Small intestine (tissue), 7 donors: ENCODE measurements at regions not wholly inside any gene's neighbourhood (a gene's known extent, or its start where the extent isn't known, plus 50 kb on each side); places are given as distances from the start of the nearest gene placed in this dataset.
"Not testable (repeated sequence)": the region's sequence is repeated elsewhere in the genome, so short reads cannot be mapped to it uniquely, and the experiment has no call there.

Experiments
- DNase-seq, 2 donors: peaks; one replicate each; pipeline versions ENCODE4 v3.0.0 to v3.0.0-alpha.2; 2013
- FAIRE-seq: peaks from 2 replicates; lab custom pipeline; 2012; peaks lifted over from hg19 to GRCh38; lab: Jason Lieb, UNC
- H3K27ac ChIP-seq, 3 donors: one replicate each; pipeline ENCODE4 v1.5.1; 2013; ENCODE audit warnings: low read length in 2 of 3, mild to moderate bottlenecking in 2 of 3, control low read depth in 1 of 3, inconsistent platforms in 1 of 3, low read depth in 1 of 3, moderate library complexity in 1 of 3
- H3K27me3 ChIP-seq, 3 donors: one replicate each; pipeline ENCODE4 v1.6.1; 2013; ENCODE audit warnings: low read length in 3 of 3, inconsistent platforms in 1 of 3; ENCODE audit not compliant: control insufficient read depth in 3 of 3, insufficient read depth in 3 of 3
- H3K36me3 ChIP-seq, 3 donors: one replicate each; pipeline ENCODE4 v1.6.1; 2013; ENCODE audit warnings: low read length in 3 of 3, inconsistent platforms in 1 of 3, low read depth in 1 of 3, mild to moderate bottlenecking in 1 of 3, moderate library complexity in 1 of 3; ENCODE audit not compliant: control insufficient read depth in 3 of 3, insufficient read depth in 2 of 3
- H3K4me1 ChIP-seq, 3 donors: one replicate each; pipeline ENCODE4 v1.6.1; 2013; ENCODE audit warnings: low read length in 2 of 3, inconsistent platforms in 1 of 3, low read depth in 1 of 3, mild to moderate bottlenecking in 1 of 3, moderate library complexity in 1 of 3; ENCODE audit not compliant: control insufficient read depth in 3 of 3, insufficient read depth in 2 of 3
- H3K4me3 ChIP-seq, 3 donors: one replicate each; pipeline ENCODE4 v1.5.1; 2013; ENCODE audit warnings: low read length in 3 of 3, control low read depth in 1 of 3, inconsistent platforms in 1 of 3, low read depth in 1 of 3, mild to moderate bottlenecking in 1 of 3, moderate library complexity in 1 of 3
- H3K9me3 ChIP-seq, 2 donors: one replicate each; pipeline ENCODE4 v1.6.1; 2013; ENCODE audit warnings: low read depth in 1 of 2, low read length in 1 of 2; ENCODE audit not compliant: control insufficient read depth in 2 of 2, insufficient read depth in 1 of 2
- WGBS, 3 donors: extraction: QIAGEN DNeasy Blood & Tissue Kit; methylation state at CpG; one replicate each; pipeline ENCODE4 v1.1.7; 2013; 5-methylcytosine and 5-hydroxymethylcytosine counted together
- donor health status: healthy with polysubstance abuse.
- donor health status: control.
- donor health status: control.
- donor health status: Bipolar disorder and iron deficiency.
- donor health status: healthy.

DNA sequence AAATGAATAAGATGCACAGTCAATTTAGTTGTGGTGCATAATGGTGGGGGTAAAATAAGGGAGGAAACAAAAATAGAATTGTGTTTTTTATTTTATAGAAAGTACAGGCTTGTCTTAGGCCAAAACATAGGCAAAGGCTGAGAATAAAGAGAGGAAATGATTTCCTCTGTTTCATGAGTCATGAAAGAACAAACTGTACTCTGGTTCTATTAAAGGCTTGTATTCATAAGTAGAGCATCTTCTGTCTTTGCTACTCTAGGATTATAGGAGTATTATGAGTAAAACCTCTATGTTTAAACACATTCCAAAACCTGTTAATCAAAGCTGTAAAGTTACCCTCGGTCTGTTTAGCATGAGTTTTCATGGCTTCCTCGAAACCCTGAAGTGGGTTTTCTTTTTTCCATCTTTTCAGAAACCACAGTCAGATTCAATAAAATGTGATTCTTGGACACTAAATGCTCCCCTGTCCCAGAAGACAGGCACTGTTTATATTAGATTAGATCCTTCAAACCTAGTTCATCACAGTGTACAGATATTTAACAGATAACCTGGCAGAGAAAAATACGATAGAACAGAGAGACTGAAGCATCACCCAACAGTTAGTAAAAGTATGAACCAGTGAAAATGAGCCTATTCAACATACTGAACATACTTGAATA lies 473.9 kb upstream of the CYLC2 start:
- Histone ChIP-seq H3K4me1 (no peaks in the 10 kb centered on the region), H3K9me3 (no peaks in the 10 kb centered on the region), H3K27ac (no peak overlapping the region), H3K4me3 (no peak overlapping the region), H3K36me3 (no peaks in the 10 kb centered on the region), H3K27me3 (no peaks in the 10 kb centered on the region)
- FAIRE-seq: no peak
- WGBS, 3 donors: 52 to 61% (median 59%) methylated on average over 3 of the region's 3 CpGs
- DNase-seq: no peak

DNA sequence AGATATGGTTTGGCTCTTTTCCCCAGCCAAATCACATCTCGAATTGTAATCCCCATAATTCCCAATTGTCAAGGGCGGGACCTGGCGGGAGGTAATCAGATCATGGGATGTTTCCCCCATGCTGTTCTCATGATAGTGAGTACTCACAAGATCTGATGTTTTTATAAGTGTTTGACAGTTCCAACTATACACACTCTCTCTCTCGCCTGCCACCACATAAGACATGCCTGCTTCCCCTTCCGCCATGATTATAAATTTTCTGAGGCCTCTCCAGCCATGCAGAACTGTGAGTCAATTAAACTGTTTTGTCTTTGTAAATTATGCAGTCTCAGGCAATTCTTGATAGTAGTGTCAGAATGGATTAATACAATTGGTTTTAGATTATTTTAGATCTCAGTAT lies 475.7 kb upstream of the CYLC2 start:
- 80 to 87% (median 82%) methylated on average over 5 of the region's 5 CpGs for WGBS, 3 donors
- H3K9me3 ChIP-seq: no peaks in the 10 kb centered on the region
- H3K4me3 ChIP-seq: no peak overlapping the region
- DNase-seq (no peak), FAIRE-seq (no peak)
- H3K27me3 ChIP-seq: no peaks in the 10 kb centered on the region
- H3K27ac ChIP-seq: no peak overlapping the region
- H3K4me1 ChIP-seq: no peaks in the 10 kb centered on the region
- no peaks in the 10 kb centered on the region for H3K36me3 ChIP-seq

DNA sequence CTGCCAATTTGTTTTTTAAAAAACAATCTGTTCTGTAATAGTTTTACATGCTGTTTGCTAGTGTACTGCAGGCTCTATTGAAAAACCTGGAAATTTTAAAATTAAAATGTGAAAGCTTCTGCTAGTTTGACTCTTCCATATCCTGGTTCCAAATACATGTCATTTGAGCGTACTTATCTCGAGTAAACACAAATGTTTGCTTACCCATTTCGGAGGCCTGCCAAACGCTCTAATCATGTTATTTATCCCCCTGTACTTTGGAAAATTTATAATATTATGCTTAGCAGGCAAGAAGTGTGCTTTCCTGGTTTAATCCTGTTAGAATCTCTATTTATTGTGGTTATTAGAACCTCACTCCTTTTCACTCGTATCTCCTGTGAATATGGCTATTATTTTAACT lies 476.8 kb upstream of the CYLC2 start:
- no peaks in the 10 kb centered on the region for H3K27me3 ChIP-seq
- H3K4me1 ChIP-seq: no peaks in the 10 kb centered on the region
- H3K9me3 ChIP-seq: no peaks in the 10 kb centered on the region
- 20 to 40% (median 33%) methylated on average over 5 of the region's 5 CpGs for WGBS, 3 donors
- no peak overlapping the region for H3K4me3 ChIP-seq
- no peak for DNase-seq
- no peaks in the 10 kb centered on the region for H3K36me3 ChIP-seq
- FAIRE-seq: no peak
- H3K27ac ChIP-seq: no peak overlapping the region

DNA sequence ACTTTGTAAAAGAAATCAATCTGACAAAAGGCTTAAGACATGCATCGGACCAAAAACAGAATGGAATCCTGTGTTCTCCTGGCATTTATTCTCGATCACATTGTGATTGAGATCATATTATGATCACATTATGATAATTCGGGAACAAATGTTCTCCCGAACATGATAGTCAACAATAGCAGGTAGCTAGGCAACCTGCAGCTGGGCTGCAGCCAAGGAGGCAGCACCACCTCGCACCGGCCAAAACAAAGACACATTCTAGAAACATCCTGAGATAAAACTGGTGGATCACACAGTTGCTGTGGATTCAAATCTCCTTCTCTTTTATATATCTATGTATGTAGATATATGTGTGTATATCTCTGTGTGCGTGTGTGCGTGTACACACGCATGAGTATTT lies 480.6 kb upstream of the CYLC2 start:
- no peak for FAIRE-seq
- WGBS, 3 donors: 70 to 83% (median 73%) methylated on average over 9 of the region's 9 CpGs

DNA sequence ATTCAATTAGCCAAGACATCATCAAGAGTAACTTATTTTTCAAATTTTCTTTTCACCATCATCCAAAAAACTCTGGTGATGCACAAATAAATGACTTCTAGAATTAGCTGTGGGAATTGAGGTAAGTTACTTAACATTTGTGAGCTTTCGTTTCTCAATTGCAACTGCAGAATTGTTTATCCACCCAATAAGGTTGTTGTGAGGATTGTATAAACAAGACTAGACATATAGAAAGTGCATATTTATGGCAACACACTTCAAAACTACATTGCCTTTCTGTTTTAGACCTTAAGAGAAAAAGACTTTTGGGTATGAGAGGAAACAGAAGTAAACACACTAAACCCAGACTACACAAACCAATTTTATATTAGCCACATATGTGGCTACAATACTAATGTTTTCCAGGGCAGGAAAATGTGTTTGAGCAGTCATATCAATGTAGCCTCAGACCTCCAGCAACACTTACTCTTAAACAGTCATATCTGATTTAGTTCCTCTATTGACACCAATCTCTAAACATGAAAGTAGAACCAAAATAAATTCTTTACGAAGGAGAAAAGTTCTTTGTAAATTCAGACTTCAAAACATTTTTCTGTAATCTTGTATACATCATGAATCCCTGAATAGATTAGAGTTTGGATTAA lies 488.0 kb upstream of the CYLC2 start:
- H3K27me3 ChIP-seq: no peaks in the 10 kb centered on the region
- no peaks in the 10 kb centered on the region for H3K36me3 ChIP-seq
- 50 to 67% (median 54%) methylated on average over 2 of the region's 2 CpGs for WGBS, 3 donors
- no peaks in the 10 kb centered on the region for H3K4me1 ChIP-seq
- H3K4me3 ChIP-seq: no peak overlapping the region
- FAIRE-seq (no peak), DNase-seq (no peak)
- no peak overlapping the region for H3K27ac ChIP-seq
- H3K9me3 ChIP-seq: no peaks in the 10 kb centered on the region

More for the DNA sequence above, 480.6 kb upstream of the CYLC2 start:
- no peak overlapping the region for H3K4me3 ChIP-seq
- no peak overlapping the region for H3K27ac ChIP-seq
- H3K27me3 ChIP-seq: no peaks in the 10 kb centered on the region
- no peaks in the 10 kb centered on the region for H3K36me3 ChIP-seq
- no peaks in the 10 kb centered on the region for H3K9me3 ChIP-seq
- no peak for DNase-seq
- H3K4me1 ChIP-seq: no peaks in the 10 kb centered on the region

DNA sequence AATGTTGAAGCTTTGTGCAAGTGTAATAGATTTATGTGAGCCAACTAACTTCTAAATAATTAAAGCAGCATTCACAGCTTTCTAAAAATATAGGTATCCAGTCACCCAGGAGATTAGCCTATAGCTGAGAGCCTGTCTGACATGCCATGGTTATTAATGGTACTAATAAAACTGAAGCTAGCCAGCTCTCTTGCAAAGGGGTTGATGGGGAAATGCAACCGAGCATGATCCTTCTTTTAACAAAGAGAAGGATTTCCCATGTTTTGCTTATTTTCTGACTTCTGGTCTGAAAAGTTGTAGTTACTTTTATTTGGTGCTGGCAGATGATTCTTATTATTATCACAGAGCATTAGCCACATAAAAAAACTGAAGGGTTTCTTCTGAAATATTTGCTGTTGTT lies 488.7 kb upstream of the CYLC2 start:
- H3K4me1 ChIP-seq: no peaks in the 10 kb centered on the region
- H3K27ac ChIP-seq: no peak overlapping the region
- 14 to 28% (median 23%) methylated on average over 1 of the region's 1 CpG for WGBS, 3 donors
- DNase-seq (no peak), FAIRE-seq (no peak)
- H3K4me3 ChIP-seq: no peak overlapping the region
- H3K9me3 ChIP-seq: no peaks in the 10 kb centered on the region
- H3K36me3 ChIP-seq: no peaks in the 10 kb centered on the region
- H3K27me3 ChIP-seq: no peaks in the 10 kb centered on the region

DNA sequence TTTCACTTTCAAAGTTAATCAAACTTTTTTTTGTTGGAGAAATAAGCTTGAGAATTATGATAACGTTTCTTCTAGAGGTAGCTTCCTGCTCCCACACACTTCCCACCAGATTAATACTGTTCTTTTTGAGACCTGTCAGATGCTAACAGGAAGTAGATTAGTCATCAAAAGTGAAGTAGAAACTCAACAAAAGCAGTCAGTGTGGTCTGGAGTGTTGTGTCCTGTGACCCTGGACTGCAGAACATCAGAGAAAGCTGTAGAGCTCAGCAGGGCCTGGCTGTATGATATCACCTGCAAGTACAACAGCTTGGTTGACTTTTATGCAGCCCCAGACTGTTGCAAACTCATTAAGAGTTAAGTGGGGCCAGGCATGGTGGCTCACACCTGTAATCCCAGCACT lies 495.7 kb upstream of the CYLC2 start:
- FAIRE-seq (no peak), DNase-seq (no peak)
- 38 to 77% (median 52%) methylated on average over 1 of the region's 1 CpG for WGBS, 3 donors
- H3K9me3 ChIP-seq: no peaks in the 10 kb centered on the region
- no peaks in the 10 kb centered on the region for H3K36me3 ChIP-seq
- H3K27me3 ChIP-seq: no peaks in the 10 kb centered on the region
- H3K27ac ChIP-seq: no peak overlapping the region
- no peaks in the 10 kb centered on the region for H3K4me1 ChIP-seq
- H3K4me3 ChIP-seq: no peak overlapping the region

DNA sequence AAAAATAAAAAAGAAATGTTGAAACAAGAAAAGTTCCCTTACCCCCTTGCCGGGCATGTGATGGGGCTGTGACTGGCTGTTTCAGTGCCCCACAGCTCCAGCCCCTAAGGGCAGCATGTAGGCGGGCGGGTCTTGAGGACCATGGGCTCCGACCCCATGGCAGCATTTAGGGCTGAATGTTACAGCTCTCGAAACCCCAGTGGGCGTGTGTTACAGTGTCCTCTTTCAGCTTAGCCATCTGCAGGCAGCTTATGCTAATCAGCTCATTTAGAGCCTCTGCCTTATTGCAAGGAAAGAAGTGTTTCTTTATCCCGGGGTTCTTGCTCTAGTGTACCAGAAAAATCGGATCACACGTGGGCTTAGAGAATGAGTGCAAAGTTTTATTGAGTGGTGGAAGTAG lies 497.4 kb upstream of the CYLC2 start:
- H3K27ac ChIP-seq: no peak overlapping the region
- H3K9me3 ChIP-seq: no peaks in the 10 kb centered on the region
- H3K36me3 ChIP-seq: no peaks in the 10 kb centered on the region
- H3K27me3 ChIP-seq: no peaks in the 10 kb centered on the region
- no peaks in the 10 kb centered on the region for H3K4me1 ChIP-seq
- no peak overlapping the region for H3K4me3 ChIP-seq
- no peak for FAIRE-seq
- DNase-seq: no peak
- 80 to 90% (median 89%) methylated on average over 9 of the region's 9 CpGs for WGBS, 3 donors

DNA sequence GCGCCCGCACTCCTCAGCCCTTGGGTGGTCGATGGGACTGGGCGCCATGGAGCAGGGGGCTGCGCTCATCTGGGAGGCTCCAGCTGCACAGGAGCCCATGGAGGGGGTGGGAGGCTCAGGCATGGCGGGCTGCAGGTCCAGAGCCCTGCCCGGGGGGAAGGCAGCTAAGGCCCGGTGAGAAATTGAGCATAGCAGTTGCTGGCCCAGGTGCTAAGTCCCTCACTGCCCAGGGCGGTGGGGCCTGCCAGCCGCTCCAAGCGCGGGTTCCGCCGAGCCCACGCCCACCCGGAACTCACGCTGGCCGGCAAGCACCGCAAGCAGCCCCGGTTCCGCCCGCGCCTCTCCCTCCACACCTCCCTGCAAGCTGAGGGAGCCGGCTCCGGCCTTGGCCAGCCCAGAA lies 508.2 kb upstream of the CYLC2 start:
- not testable (repeated sequence) for H3K27me3 ChIP-seq, H3K27ac ChIP-seq, DNase-seq, H3K9me3 ChIP-seq, H3K4me1 ChIP-seq, H3K4me3 ChIP-seq, FAIRE-seq, H3K36me3 ChIP-seq
- 93 to 95% (median 94%) methylated on average over 21 to 25 of the region's 25 CpGs for WGBS, 3 donors
